ENCODE measurements at regions not wholly inside any gene's neighbourhood (a gene's known extent, or its start where the extent isn't known, plus 50 kb on each side); places are given as distances from the start of the nearest gene placed in this dataset.

- no TSS peak for BruUV-seq (replicated peaks)
- peaks cover 7% of the 10 kb centered on the region for H3K27me3 Mint-ChIP-seq (ENCODE audit: insufficient read depth, unreplicated experiment)
- H3K27ac Mint-ChIP-seq (ENCODE audit: unreplicated experiment): no peak overlapping the region
- no peaks in the 10 kb centered on the region for H3K36me3 Mint-ChIP-seq (ENCODE audit: insufficient read depth, unreplicated experiment)
- Histone ChIP-seq H3K4me1 (no peaks in the 10 kb centered on the region), H3K27me3 (replicated peaks; ENCODE audit: control insufficient read depth, insufficient read depth, low read length) (no peaks in the 10 kb centered on the region; the same call in 1 of the 2 replicates), H3K36me3 (ENCODE audit: control insufficient read depth, insufficient read depth, low read length) (no peaks in the 10 kb centered on the region), H3K9me3 (no peaks in the 10 kb centered on the region), H3K4me3 (ENCODE audit: low read depth, low read length) (no peak overlapping the region)
- H3K9me3 Mint-ChIP-seq (ENCODE audit: unreplicated experiment): no peaks in the 10 kb centered on the region
- intact Hi-C loops (cut with micrococcal nuclease; ENCODE audit: unreplicated experiment): no loop called here
- CTCF ChIA-PET: no interaction called here
- POLR2A ChIA-PET: no interaction called here
- no peak for TF ChIP-seq CTCF (IDR thresholded peaks at IDR 0.05; ENCODE audit: insufficient read depth in 1 of 2, low read depth in 1 of 2, low read length in 1 of 2, severe bottlenecking in 1 of 2, unreplicated experiment in 1 of 2)
- no peak overlapping the region for H3K4me3 Mint-ChIP-seq (ENCODE audit: unreplicated experiment)
- DNase-seq: no peak
- H3K4me1 Mint-ChIP-seq (ENCODE audit: low read depth, unreplicated experiment): no peaks in the 10 kb centered on the region
These were observed 220.7 kb upstream of the TMEM161B start for GRCh38 chr5:88489364-88489763.

- ChIA-PET CTCF (no interaction called here), POLR2A (no interaction called here)
- no peak for TF ChIP-seq CTCF (IDR thresholded peaks at IDR 0.05; ENCODE audit: insufficient read depth in 1 of 2, low read depth in 1 of 2, low read length in 1 of 2, severe bottlenecking in 1 of 2, unreplicated experiment in 1 of 2)
- Mint-ChIP-seq H3K4me1 (ENCODE audit: low read depth, unreplicated experiment) (no peaks in the 10 kb centered on the region), H3K36me3 (ENCODE audit: insufficient read depth, unreplicated experiment) (no peaks in the 10 kb centered on the region), H3K27ac (ENCODE audit: unreplicated experiment) (no peak overlapping the region), H3K4me3 (ENCODE audit: unreplicated experiment) (no peak overlapping the region), H3K27me3 (ENCODE audit: insufficient read depth, unreplicated experiment) (peaks cover 7% of the 10 kb centered on the region), H3K9me3 (ENCODE audit: unreplicated experiment) (no peaks in the 10 kb centered on the region)
- no peaks in the 10 kb centered on the region; the same call in 1 of the 2 replicates for H3K27me3 ChIP-seq (replicated peaks; ENCODE audit: control insufficient read depth, insufficient read depth, low read length)
- no peaks in the 10 kb centered on the region for H3K36me3 ChIP-seq (ENCODE audit: control insufficient read depth, insufficient read depth, low read length)
- H3K4me1 ChIP-seq: no peaks in the 10 kb centered on the region
- DNase-seq: no peak
- H3K4me3 ChIP-seq (ENCODE audit: low read depth, low read length): no peak overlapping the region
- intact Hi-C loops (cut with micrococcal nuclease; ENCODE audit: unreplicated experiment): no loop called here
- no TSS peak for BruUV-seq (replicated peaks)
- H3K9me3 ChIP-seq: no peaks in the 10 kb centered on the region
These were observed 219.9 kb upstream of the TMEM161B start for GRCh38 chr5:88488561-88488960.

- DNase-seq: no peak
- H3K27me3 ChIP-seq (replicated peaks; ENCODE audit: control insufficient read depth, insufficient read depth, low read length): no peaks in the 10 kb centered on the region; the same call in 1 of the 2 replicates
- Mint-ChIP-seq H3K4me3 (ENCODE audit: unreplicated experiment) (no peak overlapping the region), H3K36me3 (ENCODE audit: insufficient read depth, unreplicated experiment) (no peaks in the 10 kb centered on the region), H3K4me1 (ENCODE audit: low read depth, unreplicated experiment) (no peaks in the 10 kb centered on the region), H3K9me3 (ENCODE audit: unreplicated experiment) (no peaks in the 10 kb centered on the region), H3K27me3 (ENCODE audit: insufficient read depth, unreplicated experiment) (peaks cover 7% of the 10 kb centered on the region), H3K27ac (ENCODE audit: unreplicated experiment) (no peak overlapping the region)
- no peaks in the 10 kb centered on the region for H3K36me3 ChIP-seq (ENCODE audit: control insufficient read depth, insufficient read depth, low read length)
- TF ChIP-seq CTCF (IDR thresholded peaks at IDR 0.05; ENCODE audit: insufficient read depth in 1 of 2, low read depth in 1 of 2, low read length in 1 of 2, severe bottlenecking in 1 of 2, unreplicated experiment in 1 of 2): no peak
- no peaks in the 10 kb centered on the region for H3K9me3 ChIP-seq
- intact Hi-C loops (cut with micrococcal nuclease; ENCODE audit: unreplicated experiment): no loop called here
- CTCF ChIA-PET: no interaction called here
- H3K4me1 ChIP-seq: no peaks in the 10 kb centered on the region
- no TSS peak for BruUV-seq (replicated peaks)
- no peak overlapping the region for H3K4me3 ChIP-seq (ENCODE audit: low read depth, low read length)
- POLR2A ChIA-PET: no interaction called here
These were observed 219.5 kb upstream of the TMEM161B start for GRCh38 chr5:88488130-88488529.

All from Caco-2 (cell line).